Fibroblast of the aortic adventitia (primary cell): ENCODE measurements at regions not wholly inside any gene's neighbourhood (a gene's known extent, or its start where the extent isn't known, plus 50 kb on each side); places are given as distances from the start of the nearest gene placed in this dataset.
"Not testable (repeated sequence)": the region's sequence is repeated elsewhere in the genome, so short reads cannot be mapped to it uniquely, and the experiment has no call there.

Experiments used
- DNase-seq: peaks from one replicate; pipeline ENCODE4 v3.0.0-alpha.2; 2010; ENCODE audit warnings: low read depth
- H3K4me3 ChIP-seq: 2 replicates; pipeline ENCODE4 v1.5.1; 2011; ENCODE audit warnings: low read depth, mild to moderate bottlenecking, control low read depth, low read length, moderate library complexity
- CTCF ChIP-seq: IDR thresholded peaks from 2 replicates; pipeline ENCODE4 v1.5.1; 2011; ENCODE audit warnings: mild to moderate bottlenecking, low read length, control low read depth, inconsistent platforms; ENCODE audit not compliant: insufficient read depth

DNA sequence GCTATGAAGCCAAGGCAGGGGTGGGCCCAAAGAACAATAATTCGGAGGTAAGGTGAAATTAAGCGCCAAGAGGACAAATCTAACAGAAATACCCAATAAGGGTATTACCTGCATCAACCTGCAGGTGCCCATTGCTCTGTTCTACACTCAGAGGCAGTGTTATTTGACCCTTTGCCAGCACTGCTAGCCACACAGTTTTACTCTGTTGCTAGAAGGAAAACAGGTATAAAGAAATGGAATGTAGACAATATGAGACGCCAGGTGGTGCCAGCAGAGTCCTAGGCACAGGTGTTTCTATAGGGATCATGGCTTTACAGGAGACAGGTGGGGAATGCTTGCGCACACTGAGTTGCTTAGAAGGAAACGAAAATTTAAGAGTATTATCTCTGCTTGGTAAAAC is 201.3 kb downstream of the HTR1A start:
- H3K4me3 ChIP-seq = no peak overlapping the region
- no peak for TF ChIP-seq CTCF
- no peak for DNase-seq

- no peak for TF ChIP-seq CTCF
- no peak overlapping the region for H3K4me3 ChIP-seq
- DNase-seq = no peak
These were observed 219.0 kb downstream of the HTR1A start for GRCh38 chr5:63743096-63743798.

DNA sequence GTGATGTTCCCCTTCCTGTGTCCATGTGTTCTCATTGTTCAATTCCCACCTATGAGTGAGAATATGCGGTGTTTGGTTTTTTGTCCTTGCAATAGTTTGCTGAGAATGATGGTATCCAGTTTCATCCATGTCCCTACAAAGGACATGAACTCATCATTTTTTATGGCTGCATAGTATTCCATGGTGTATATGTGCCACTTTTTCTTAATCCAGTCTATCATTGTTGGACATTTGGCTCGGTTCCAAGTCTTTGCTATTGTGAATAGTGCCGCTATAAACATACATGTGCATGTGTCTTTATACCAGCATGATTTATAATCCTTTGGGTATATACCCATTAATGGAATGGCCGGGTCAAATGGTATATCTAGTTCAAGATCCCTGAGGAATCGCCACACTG is 229.4 kb downstream of the HTR1A start:
- H3K4me3 ChIP-seq, DNase-seq: not testable (repeated sequence)

DNA sequence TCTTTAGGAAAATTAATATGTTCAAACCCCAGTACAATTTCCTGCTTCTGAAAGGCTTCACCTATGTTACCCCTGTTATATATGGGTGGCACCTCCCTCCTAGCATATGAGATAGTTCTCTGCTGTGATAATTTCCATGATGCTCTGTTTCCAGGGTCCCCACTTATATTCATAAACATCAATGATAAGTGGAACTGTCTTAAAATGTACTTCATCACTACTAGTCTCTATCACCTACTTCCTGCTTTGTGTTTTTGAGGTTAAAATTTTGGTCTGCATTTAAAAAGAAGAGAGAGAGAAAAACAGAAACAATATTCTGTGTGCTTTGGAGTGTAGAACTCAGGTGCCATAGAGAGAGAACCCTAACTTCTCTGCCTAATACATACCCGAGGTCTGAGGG is 234.7 kb downstream of the HTR1A start:
- no peak overlapping the region for H3K4me3 ChIP-seq
- TF ChIP-seq CTCF = no peak
- DNase-seq = no peak

DNA sequence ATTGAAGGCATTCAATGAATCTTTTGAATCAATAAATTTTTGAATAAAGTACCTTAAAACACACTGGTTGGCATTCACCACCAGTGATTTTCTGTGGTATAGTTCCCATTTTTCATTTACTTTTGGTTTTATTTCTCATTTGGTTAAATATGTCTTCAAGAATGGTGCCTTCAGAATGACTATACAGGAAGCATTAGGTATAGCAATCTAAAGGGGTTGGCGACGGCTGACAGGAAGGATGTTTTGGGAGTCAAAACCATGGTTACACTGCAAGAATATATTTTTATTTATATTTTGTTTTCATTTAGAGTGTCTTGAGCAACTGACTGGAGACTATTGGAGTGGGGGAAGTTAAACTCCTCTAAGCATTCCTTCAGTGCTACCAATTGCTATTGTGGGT is 235.7 kb downstream of the HTR1A start:
- no peak for TF ChIP-seq CTCF
- no peak for DNase-seq
- no peak overlapping the region for H3K4me3 ChIP-seq

DNA sequence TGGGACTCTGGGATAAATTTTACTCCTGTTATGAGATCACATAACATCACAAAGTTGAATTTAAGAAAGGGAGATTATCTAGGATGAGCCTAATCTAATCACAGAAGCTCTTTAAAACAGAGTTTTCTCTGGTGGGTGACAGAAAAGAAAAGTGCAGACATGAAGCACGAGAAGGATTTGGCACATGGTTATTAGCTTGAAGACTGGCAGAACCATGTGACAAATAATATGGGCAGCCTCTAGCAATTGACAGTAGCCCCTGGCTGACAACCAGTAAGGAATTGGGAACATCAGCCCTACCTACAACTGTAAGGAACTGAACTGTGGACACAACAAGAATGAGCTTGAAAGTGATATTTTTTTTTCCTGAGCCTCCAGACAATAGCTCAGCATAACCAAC is 243.1 kb downstream of the HTR1A start:
- no peak for DNase-seq
- no peak for TF ChIP-seq CTCF
- H3K4me3 ChIP-seq = no peak overlapping the region

- DNase-seq = no peak
- TF ChIP-seq CTCF = no peak
- no peak overlapping the region for H3K4me3 ChIP-seq
These were observed 262.0 kb downstream of the HTR1A start for GRCh38 chr5:63700241-63700640.
